ENCODE measurements at regions not wholly inside any gene's neighbourhood (a gene's known extent, or its start where the extent isn't known, plus 50 kb on each side); places are given as distances from the start of the nearest gene placed in this dataset.

- TF ChIP-seq CTCF (IDR thresholded peaks at IDR 0.05) (no peak), POLR2A (IDR thresholded peaks at IDR 0.05) (no peak)
Observed at GRCh38 chr7:80002865-80003264, 131.8 kb upstream of the GNAI1 start.

Measured in right lobe of liver (tissue), 4 donors.